Right kidney (tissue), 1 donor: ENCODE measurements at regions not wholly inside any gene's neighbourhood (a gene's known extent, or its start where the extent isn't known, plus 50 kb on each side); places are given as distances from the start of the nearest gene placed in this dataset.
A peak's percentile ranks its signal among the peaks of the same experiment; 100 is the strongest.
"Not testable (repeated sequence)": the region's sequence is repeated elsewhere in the genome, so short reads cannot be mapped to it uniquely, and the experiment has no call there.

ENCODE experiments used
- DNase-seq: peaks from one replicate; pipeline ENCODE4 v3.0.0-alpha.2; 2016

DNA sequence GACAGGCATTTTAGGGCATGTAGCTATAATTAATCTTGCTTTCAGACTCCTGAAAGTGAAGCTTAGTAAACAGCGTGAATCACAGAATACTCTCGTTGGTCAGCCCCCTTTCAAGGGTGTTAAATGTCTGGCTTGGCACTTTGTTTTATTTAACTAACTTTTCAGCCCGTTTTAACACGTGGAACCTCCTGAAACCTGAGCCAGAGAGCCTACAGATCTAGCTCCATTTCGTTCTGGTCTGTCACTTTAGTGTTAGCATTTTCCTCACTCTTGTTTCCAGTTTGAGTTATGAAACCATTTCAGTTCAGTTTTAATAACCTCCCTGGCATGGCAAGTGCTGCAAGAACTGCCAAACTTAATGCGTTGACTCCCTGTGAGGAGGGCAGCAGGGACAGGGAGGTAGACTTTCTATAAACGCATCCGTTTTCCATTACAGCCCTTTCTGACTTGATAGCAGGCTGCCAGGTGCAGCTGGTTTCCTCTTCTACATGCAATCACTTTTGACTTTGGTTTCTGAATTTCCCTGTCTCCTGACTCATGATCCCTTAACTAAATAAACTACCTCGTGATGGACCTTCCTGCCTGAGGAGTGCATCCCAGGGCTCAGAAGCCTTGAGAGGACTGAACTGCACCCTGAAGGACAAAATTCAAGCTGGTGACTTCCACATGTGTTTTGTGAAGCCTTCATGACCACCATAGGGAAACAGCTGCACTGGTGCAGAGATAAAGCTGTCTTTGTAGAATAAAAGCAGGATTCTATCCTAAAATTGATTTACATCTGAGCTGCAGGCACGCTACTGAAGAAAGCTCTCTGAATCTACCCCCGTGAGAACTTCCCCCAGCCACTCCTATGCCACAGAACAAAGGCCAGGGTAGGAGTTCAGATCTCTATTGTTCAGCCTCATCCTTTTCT is 192.6 kb downstream of the DLEU7 start:
- peak; percentile 37 for DNase-seq

DNA sequence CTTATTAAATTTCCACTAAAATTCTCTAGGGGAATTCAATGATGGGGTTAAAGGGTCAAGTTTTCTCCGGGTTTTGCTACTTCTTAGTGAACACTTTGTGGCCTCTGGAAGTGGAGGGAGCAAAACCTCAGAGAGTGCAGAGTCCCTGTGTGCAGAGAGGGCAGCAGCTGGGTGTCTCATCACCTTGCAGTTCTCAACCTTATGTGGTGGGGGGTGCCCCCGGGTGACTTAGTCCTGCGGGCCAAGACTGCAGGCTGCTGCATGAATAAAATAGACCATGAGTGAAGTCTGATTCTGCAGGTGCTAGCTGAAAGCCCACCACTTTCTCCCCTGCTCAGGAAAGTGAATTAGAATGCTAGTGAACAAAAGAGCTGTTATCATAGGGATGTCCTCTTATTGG is 191.6 kb downstream of the DLEU7 start:
- DNase-seq = no peak

DNA sequence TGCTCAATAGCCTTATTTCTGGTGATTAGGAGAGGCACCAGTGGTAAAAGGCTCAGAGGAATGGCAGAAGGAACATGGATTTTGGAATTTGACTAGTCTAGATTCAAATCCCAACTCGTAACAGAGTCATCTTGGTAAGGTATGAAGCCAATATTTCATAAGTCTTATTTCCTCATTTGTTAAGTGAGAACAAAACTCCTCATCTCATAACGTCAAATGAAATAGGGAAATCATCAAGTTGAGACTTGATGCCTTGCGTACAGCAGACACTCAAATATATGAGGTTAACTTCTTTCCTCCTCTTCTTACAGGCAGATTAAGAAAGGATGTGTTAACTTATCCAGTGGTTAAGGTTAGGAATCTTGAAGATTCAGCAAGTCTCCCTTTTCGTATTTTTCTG is 189.2 kb downstream of the DLEU7 start:
- no peak for DNase-seq

DNA sequence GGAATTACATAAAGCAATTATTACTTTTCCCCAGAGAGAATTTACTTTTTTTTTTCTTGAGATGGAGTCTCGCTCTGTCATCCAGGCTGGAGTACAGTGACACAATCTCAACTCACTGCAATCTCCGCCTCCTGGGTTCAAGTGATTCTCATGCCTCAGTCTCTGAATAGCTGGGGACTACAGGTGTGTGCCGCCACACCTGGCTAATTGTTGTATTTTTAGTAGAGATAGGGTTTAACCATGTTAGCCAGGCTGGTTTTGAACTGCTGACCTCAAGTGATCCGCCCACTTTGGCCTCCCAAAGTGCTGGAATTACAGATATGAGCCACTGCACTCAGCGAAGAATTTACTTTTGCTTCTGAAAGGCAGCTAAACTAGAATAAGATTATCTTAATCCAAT is 181.6 kb downstream of the DLEU7 start:
- DNase-seq = not testable (repeated sequence)

DNA sequence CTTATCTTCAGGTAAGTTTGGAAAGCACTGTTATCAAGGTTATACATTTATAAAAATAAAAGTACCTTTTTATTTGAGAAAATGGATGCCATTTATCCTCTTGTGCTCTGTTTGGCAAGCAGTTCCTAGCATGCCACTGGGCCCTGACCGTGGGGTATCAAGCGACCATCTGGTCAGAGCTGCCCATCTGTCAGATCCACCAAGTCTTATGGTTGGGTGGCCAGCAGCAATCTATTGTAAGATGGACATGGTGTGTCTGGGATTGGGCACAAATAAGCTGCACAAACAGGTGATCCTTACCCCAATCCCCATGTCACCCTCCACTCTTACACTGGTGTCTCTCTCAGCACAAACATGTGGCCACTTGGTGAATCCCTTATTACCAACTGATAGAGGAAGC is 178.5 kb downstream of the DLEU7 start:
- no peak for DNase-seq

DNA sequence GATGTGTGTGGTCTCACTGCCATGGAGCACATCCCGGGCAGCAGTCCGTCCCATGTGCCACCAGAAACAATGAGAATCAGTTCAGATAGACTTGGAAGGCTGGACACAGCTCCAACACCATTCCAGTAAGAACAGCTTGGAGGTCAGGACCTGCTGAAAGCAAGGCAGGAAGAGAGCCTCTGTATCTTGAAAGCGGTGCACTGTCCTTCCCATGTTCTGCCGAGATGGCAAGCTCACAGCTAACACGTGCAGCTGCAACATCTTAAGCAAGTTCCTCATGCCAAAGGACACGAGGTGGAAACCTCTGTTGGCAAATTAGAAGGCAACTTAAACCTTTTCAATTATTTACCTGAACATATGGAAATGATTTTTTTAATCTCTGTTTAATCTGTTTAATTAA is 175.4 kb downstream of the DLEU7 start:
- no peak for DNase-seq

DNA sequence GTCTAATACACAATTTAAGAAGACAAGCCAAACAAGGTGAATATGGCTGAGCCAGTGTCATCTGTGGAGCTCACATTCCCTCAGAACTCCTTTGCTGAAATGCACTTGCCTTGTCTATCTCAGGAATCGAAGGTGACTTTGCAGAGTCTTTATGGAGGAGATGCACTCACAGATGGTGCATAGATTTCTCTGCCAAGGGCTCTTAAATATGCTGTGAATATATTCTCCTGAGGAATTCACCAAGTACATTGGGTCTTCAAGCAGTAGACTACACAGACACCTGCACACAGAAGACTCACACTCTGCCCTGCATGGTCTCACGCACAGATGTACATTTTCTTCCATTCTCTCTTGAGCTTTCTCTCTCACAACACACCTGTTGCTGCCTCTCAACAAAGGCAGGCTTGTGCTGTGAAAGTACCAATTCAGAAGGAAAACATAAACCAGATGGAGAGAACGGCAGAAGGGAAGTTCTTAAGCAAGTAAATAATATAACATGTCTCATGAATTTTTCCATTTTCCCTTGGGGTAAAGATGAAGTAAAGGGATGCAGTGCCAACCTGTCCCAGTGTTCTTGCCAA is 174.7 kb downstream of the DLEU7 start:
- DNase-seq = no peak

DNA sequence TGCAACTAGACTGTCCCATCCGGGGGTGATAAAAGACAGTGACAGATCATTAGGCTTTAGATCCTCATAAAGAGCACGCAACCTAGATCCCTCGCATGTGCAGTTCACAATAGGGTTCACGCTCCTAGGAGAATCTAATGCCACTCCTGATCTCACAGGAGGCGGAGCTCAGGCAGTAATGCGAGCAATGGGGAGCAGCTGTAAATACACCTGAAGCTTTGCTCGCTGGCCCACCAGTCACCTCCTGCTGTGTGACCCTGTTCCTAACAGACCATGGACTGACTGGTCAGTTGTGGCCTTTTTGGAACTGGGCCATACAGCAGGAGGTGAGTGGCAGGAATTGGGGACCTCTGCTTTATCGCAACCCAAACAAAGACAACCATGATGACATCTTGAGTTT is 173.2 kb downstream of the DLEU7 start:
- DNase-seq = no peak

DNA sequence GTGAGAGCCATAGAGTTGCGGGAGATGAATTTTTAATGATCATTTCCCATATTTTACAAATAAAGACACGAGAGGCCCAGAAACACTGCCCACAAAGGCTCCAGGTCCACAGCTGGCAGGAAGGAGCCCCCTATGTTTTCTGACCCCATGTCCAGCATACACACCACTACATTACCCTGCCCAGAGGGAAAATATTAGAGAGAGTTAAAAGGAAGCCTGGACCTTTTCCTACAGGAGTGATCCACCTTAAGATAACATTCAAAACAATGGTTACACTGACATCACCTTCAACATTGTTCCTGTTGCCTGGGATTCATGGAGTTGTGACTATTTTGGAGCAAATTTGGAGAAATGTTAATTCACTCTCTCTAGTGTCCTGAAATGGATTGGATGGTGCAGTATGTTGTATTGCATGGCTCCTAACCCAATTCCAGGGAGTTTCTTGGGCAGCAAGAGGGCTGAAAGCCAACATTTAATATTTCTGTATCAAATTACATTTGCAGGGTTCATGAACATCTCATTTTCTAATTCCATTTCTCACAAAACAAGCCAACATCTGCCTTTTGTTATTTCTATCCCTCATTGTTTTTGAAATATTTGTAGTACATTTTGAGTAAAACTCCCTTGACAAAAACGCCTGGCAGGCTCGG is 172.5 kb downstream of the DLEU7 start:
- no peak for DNase-seq

DNA sequence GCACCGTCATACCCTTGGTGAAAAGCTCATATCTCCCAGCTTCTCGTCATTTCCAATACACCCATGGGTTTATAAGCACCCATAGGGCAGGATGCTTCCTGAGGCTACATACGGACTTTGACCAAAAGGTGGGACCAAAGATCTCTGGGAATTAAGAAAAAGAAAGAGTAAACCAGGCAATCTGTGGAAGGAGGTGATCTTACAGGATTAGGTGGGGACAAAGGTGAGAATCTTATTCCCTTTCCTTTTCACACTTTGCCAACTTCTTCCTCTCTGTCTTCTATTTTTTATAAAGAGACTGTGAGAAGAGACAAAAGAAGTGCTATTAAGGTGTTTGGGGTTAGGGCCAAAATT is 172.0 kb downstream of the DLEU7 start:
- no peak for DNase-seq

DNA sequence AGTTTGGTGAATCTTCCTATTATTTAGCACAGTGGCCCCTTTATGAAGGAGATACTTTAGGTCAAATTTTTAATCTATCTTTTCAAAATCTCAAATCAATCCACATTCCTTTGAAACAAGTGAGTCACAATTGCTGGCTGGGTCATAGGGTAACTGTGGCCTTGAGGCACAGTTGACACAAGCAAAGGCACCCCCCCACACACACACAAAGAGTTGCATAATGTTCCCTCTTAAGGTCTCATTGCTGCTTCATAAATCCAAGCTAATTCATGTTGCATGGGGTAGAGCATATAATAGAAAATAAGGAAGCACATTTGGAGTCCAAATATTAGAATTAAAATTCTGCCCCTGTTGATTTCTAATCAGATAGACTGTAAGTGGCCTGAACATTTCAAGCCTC is 171.5 kb downstream of the DLEU7 start:
- DNase-seq = no peak

DNA sequence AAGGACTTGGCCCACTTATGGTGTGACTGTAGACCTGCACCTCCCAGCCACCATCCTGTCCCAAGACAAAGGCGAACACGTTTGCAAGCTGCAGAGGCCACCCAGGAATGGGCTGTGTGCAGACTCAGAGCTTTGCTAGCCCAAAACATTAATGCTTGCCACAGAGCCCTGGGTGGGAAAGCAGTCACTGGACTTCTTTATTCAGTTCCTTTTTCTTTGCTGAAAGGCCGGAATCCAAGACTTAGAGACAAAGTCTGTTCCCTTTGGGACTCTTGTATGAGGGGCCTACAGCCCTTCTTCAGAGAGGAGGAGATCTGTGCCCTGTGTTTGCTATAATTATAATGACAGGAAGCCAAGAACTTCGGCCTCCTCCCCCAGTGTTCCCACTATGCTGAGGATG is 167.8 kb downstream of the DLEU7 start:
- no peak for DNase-seq

DNA sequence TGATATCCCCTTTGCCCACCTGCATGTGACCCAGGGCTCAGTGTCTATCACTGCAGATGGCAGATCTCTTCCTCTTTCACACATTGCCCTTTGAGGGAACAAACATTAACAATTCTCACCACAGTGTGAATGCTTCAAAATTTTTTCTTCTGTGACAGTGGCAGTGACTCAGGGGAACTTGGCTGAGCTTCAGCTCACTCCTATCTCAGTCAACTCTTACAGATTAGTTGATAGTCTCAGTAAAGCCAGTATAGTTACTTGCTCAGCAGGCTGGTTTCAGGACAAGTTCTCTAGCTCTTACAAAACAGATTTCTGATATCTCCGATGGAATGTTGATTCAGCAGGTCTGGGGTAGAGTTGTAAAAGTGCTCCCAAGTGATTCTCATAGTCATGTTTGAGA is 166.9 kb downstream of the DLEU7 start:
- DNase-seq = no peak

DNA sequence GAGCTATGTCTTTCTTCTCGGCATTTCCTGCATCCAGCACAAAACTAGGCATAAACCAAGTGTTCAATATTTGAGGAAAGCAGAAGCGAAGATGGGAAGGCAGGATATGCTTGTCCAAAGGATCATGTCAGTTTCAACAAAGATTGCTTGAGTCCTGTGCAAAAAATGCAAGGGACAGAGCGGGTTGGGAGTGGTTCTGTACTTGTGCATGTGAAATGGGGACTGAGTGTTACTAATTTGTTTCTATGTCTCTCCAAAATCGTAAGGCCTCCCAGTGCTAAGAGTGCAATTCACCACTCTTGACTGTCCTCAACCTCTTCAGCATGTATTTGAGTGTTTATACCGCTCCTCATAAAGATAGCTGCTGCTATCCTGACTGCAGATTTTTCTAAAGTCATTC is 166.2 kb downstream of the DLEU7 start:
- DNase-seq = no peak

DNA sequence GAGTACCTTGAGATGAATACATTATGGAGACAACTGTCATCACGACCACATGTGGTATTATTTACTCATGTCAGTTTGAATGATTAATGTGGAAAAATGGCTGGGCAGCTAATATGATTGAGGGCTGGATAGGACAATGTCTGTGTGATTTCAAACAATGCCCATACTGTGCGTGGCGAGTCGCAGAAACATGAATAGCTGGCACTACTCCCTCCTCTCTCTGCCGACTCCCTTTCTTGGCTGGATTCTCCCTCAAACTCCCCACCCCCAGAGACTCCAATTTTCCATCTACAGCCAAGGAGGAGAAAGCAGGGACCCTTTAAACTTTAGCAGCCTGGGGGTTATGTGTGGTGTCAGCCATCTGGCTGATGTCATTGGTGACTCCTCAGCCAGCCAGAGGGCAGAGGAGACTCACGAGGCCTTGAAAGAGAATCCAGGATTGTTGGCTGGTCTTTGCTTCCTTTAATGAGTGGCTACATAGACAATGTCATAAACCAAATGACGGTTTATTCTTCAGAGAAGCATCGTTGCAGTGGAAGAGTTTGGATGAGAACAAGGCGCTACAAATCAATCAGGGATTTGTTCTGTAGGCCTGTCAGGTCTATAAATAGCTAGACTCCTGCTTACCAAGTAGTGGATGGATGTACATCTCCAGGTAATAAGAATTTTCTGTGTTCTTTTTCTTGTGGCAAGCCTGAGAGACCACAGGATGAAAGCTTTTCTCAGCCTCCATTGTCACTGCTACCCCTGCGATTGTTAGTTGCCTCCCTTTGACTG is 165.6 kb downstream of the DLEU7 start:
- DNase-seq = no peak

DNA sequence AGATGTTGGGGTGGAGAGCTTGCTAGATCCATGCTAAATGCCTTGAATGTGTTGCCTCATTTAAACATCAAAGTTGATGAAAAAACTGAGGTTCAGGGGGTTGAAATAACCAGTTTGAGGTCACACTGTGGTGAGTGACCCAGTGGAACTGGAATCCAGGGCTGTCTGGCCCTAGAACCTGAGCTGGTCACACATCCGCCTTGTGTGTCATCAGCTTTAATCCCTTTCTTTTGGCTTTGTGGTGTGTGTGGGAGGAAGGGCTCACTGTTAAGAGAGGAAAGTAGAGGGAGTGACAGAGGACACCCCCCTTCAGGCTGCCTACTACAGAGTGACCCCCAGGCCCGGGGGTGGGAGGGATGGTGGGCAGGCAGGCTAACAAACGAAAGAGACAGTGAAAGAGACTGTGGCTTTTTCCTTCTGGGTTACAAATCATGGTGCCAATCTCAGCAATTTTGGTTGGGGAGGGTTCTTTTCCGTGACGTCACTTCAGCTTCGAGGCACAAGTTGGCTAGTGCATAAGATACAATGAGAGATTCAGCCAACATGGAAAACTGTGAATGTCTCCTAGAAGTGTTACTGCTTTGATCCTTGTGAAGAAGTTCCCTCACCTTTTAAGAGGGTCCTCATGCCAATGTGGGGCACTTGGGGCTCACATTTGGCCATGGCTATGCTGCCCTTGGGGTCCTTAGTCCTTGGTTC is 164.9 kb downstream of the DLEU7 start:
- no peak for DNase-seq

DNA sequence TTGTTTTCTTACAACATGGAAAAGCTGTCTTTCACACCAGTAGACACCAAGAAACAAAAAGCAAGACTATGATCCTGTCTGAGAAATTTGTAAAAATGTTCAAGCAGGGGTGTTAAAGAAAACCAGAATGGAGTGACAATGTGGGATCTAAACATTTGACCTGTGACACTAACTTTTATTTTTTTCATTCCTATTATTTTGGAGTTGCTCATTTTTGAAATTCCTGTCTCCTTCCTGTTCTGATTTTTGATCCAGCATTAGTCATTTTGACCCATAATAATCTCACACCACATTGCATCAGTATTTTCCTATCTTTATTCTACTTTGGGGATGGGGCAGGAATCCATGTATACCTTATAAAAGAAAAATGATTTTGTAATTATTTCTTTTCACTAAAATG is 164.2 kb downstream of the DLEU7 start:
- no peak for DNase-seq

DNA sequence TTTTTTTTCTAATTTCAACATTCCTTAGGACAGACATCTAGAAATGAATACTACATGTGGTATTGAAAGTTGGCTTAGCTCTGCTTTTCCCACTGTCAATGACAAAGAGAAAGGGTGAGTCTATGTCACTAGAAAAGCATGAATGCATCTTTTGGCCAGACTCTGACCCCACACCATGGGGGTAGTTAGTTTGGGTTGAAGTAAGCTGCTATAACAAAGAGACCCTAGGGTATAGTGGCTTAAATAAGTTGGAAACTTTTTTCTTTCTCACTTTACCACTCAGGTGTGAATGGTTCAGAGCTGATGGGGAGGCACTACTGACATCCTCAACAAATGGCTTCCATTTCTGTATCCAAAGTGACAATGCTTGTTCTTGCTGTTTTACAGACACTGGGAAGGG is 161.5 kb downstream of the DLEU7 start:
- no peak for DNase-seq

DNA sequence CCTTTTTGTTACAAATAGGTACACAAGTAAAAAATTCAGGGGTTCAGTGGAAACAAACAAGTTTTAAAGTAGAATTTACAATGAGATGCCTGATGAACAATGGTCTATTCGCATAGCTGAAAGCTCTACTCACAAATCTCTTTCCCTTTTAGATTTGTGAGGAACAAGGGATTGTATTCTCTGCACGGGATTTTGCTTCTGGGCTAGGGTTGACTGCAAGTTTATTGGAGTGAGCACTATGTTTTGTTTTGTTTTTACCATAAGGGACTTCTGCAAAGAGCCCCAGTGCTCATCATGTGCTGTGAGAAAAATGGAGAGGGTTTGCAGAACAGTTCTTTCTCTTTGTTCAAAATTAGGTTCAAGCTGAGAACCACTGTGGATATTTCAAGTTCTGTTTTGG is 160.5 kb downstream of the DLEU7 start:
- no peak for DNase-seq

DNA sequence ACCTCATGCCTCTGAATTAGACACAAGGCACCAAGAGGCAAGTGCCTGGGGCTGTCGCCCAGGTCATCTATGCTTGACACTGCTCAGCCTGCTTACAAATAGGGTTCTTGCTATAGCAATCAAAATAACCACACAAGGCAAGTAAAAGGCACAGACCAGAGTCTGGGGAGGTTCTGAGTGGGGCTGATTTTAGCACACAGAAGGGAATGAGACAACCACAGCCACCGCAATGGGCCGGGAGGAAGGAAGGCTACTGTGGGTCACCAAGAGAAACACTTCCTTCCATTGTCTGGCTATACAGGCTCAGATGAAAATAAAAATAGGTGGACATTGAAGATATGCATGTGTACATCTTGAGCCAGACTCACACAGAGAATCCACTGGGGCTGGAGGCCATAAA is 159.1 kb downstream of the DLEU7 start:
- DNase-seq = no peak

DNA sequence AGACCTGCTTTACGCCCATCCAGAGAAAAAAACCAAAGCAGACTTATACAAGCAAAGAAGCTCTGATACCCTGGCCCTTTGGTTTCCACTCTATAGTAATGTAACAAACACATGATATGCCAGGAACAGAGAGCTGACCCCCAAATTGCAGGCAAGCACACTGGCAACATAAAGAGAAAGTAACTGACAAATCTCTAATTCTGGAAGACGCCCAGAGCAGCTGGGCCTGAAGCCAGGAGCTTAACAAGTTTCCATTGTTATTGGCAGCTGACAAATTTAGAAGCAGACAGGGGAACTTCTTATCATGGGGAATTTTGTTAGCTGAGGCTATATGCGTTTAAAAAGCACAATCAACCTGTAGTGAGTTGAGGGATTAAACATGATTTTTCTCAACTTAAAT is 158.0 kb downstream of the DLEU7 start:
- DNase-seq = no peak

DNA sequence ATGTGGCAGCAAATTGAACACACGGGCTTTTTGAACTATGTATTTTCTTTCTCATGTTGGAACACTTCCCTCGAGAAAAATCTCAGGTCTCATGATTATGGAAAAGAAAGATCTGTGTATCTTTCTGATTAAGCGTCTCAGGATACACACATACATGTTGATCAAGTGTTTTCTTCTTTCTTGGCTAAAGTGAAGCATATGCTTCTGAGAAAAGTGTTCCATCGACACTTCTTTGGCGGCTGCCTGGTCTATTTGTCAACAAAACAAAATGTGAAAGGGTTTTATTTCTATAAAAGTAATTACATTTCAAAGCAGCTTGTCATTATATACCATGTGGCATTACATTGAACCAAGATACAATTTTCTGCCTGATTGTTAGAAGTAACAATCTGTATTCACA is 157.5 kb downstream of the DLEU7 start:
- DNase-seq = no peak
